GM19452 (cell line): ENCODE measurements at regions not wholly inside any gene's neighbourhood (a gene's known extent, or its start where the extent isn't known, plus 50 kb on each side); places are given as distances from the start of the nearest gene placed in this dataset.

Experiments
- ATAC-seq: cut with Tn5 transposase; IDR thresholded peaks from one replicate; pipeline ENCODE4 v1.9.1; 2021; ENCODE audit not compliant: unreplicated experiment

- ATAC-seq = no peak
Measured at GRCh38 chr15:97143592-97144376, 813.3 kb downstream of the NR2F2 start.

- no peak for ATAC-seq
Measured at GRCh38 chr15:97144377-97144711, 813.8 kb downstream of the NR2F2 start.

GRCh38 chr15:97146929-97147870 lies 813.3 kb upstream of the ARRDC4 start:
- ATAC-seq = no peak

GRCh38 chr15:97153356-97153965 lies 807.0 kb upstream of the ARRDC4 start:
- no peak for ATAC-seq

- no peak for ATAC-seq
Measured at GRCh38 chr15:97156739-97157265, 803.7 kb upstream of the ARRDC4 start.

GRCh38 chr15:97162805-97163495 lies 797.6 kb upstream of the ARRDC4 start:
- ATAC-seq = no peak

GRCh38 chr15:97165205-97165604 lies 795.3 kb upstream of the ARRDC4 start:
- no peak for ATAC-seq

- ATAC-seq = no peak
Measured at GRCh38 chr15:97168704-97169475, 791.6 kb upstream of the ARRDC4 start.

- ATAC-seq = no peak
Measured at GRCh38 chr15:97171556-97171955, 788.9 kb upstream of the ARRDC4 start.

GRCh38 chr15:97174886-97175540 lies 785.5 kb upstream of the ARRDC4 start:
- no peak for ATAC-seq

GRCh38 chr15:97177151-97177577 lies 783.3 kb upstream of the ARRDC4 start:
- ATAC-seq = no peak

GRCh38 chr15:97182581-97182980 lies 777.9 kb upstream of the ARRDC4 start:
- no peak for ATAC-seq

GRCh38 chr15:97189162-97189780 lies 771.2 kb upstream of the ARRDC4 start:
- ATAC-seq = no peak

- ATAC-seq = no peak
Measured at GRCh38 chr15:97194750-97195149, 765.8 kb upstream of the ARRDC4 start.

- no peak for ATAC-seq
Measured at GRCh38 chr15:97196048-97197014, 764.2 kb upstream of the ARRDC4 start.

GRCh38 chr15:97199393-97200051 lies 761.0 kb upstream of the ARRDC4 start:
- no peak for ATAC-seq

GRCh38 chr15:97200161-97200560 lies 760.3 kb upstream of the ARRDC4 start:
- ATAC-seq = no peak
